Neural crest cell (in vitro differentiated cells): ENCODE measurements at regions not wholly inside any gene's neighbourhood (a gene's known extent, or its start where the extent isn't known, plus 50 kb on each side); places are given as distances from the start of the nearest gene placed in this dataset.

Experiments used
- DNase-seq: peaks from one replicate; pipeline ENCODE4 v3.0.0; 2021; ENCODE audit warnings: low read depth, mixed read lengths, low spot score
- H3K27ac Mint-ChIP-seq: one replicate; pipeline ENCODE4 v1.8.0; 2021; ENCODE audit warnings: mild to moderate bottlenecking, mixed read lengths; ENCODE audit not compliant: unreplicated experiment
- H3K27me3 Mint-ChIP-seq: 2 replicates; pipeline ENCODE4 v1.8.0; 2021; ENCODE audit warnings: low read depth, mild to moderate bottlenecking, mixed read lengths
- H3K36me3 Mint-ChIP-seq: 2 replicates; pipeline ENCODE4 v1.8.0; 2021; ENCODE audit warnings: low read depth, mild to moderate bottlenecking, mixed read lengths
- H3K4me1 Mint-ChIP-seq: 2 replicates; pipeline ENCODE4 v1.8.0; 2021; ENCODE audit warnings: mixed read lengths
- H3K4me3 Mint-ChIP-seq: one replicate; pipeline ENCODE4 v1.8.0; 2021; ENCODE audit warnings: mild to moderate bottlenecking, mixed read lengths
- H3K9me3 Mint-ChIP-seq: 2 replicates; pipeline ENCODE4 v1.8.0; 2021; ENCODE audit warnings: mixed read lengths
- TF ChIP-seq, protein P1 (sequence below): fragments of 200-600 bp; sonication (generic); conservative IDR thresholded peaks from 2 replicates; pipeline ENCODE4 v1.5.0; 2021; ENCODE audit warnings: antibody characterized with exemption, mild to moderate bottlenecking

DNA sequence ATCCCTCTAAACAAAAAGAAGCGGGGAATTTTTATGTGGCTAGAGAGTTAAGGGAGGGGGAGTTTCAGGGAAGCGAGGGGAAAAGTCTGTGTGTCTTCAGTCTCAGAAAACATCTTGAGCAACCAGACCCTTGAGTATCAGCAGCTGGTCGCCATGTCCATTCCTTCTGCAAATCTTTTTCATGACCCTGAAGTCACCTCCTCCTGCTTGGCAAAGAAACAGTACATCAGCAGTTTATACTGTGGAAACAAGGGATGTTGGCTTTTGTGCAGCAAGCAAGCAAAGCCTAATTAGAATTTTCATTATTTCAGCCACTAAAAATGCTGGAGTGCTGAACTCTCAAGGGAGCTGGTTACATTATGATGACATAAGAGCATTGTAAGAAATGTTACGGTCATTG, 187.4 kb upstream of the SLC8A1 start:
- Mint-ChIP-seq H3K27ac (no peak overlapping the region), H3K36me3 (no peaks in the 10 kb centered on the region), H3K4me1 (peaks cover 8% of the 10 kb centered on the region), H3K4me3 (no peak overlapping the region), H3K27me3 (no peaks in the 10 kb centered on the region), H3K9me3 (peaks cover 2% of the 10 kb centered on the region)
- TF ChIP-seq, protein P1, sequence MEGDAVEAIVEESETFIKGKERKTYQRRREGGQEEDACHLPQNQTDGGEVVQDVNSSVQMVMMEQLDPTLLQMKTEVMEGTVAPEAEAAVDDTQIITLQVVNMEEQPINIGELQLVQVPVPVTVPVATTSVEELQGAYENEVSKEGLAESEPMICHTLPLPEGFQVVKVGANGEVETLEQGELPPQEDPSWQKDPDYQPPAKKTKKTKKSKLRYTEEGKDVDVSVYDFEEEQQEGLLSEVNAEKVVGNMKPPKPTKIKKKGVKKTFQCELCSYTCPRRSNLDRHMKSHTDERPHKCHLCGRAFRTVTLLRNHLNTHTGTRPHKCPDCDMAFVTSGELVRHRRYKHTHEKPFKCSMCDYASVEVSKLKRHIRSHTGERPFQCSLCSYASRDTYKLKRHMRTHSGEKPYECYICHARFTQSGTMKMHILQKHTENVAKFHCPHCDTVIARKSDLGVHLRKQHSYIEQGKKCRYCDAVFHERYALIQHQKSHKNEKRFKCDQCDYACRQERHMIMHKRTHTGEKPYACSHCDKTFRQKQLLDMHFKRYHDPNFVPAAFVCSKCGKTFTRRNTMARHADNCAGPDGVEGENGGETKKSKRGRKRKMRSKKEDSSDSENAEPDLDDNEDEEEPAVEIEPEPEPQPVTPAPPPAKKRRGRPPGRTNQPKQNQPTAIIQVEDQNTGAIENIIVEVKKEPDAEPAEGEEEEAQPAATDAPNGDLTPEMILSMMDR, result no peak
- no peak for DNase-seq

DNA sequence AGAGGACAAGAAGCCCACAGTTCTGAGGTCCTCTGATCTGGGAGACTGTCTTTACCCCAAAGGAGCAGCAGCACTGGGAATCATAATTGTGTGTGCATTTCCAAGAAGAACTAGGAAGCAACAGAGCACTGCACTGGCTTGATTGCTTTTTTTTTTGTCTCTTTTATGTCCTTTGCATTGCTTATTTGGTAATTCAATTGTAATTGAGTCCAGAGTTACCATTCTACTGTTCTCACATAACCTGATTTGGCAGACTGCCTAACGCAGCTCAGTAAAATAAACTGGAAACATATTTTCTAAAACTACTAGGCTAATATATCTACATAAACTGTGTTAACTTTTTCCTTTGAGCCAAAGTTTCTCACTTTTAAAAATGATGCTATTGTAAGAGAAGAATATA, 190.3 kb upstream of the SLC8A1 start:
- TF ChIP-seq, protein P1, result no peak
- DNase-seq, result no peak
- Mint-ChIP-seq H3K36me3 (no peaks in the 10 kb centered on the region), H3K27ac (no peak overlapping the region), H3K9me3 (no peaks in the 10 kb centered on the region), H3K4me3 (no peak overlapping the region), H3K4me1 (peaks cover 8% of the 10 kb centered on the region), H3K27me3 (no peaks in the 10 kb centered on the region)

GRCh38 chr2:40642726-40643125, 190.8 kb upstream of the SLC8A1 start:
- Mint-ChIP-seq H3K4me3 (no peak overlapping the region), H3K27me3 (peaks cover 3% of the 10 kb centered on the region), H3K27ac (no peak overlapping the region), H3K9me3 (no peaks in the 10 kb centered on the region), H3K4me1 (peaks cover 8% of the 10 kb centered on the region), H3K36me3 (no peaks in the 10 kb centered on the region)
- DNase-seq, result no peak
- TF ChIP-seq, protein P1, result no peak

DNA sequence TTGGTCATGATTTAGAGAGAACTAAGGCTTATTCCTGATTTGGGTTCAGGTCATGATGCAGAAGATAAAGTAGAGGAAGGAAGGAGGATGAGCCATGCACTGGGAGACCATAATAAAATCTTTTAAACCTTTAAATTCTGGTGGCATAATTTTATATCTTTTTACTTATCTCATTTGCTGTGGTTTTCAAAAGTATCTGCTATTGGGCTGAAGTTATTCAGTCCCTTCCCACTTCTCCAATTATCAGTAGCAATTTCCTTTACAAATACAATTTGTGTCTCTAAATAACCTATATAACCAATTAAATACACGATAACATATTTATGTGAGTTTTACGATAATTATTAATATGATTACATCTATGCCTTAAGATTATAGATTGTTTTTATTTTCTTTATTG, 194.8 kb upstream of the SLC8A1 start:
- H3K36me3 Mint-ChIP-seq, result no peaks in the 10 kb centered on the region
- no peak overlapping the region for H3K27ac Mint-ChIP-seq
- TF ChIP-seq, protein P1, result no peak
- no peaks in the 10 kb centered on the region for H3K9me3 Mint-ChIP-seq
- peaks cover 3% of the 10 kb centered on the region for H3K27me3 Mint-ChIP-seq
- no peaks in the 10 kb centered on the region for H3K4me1 Mint-ChIP-seq
- no peak for DNase-seq
- no peak overlapping the region for H3K4me3 Mint-ChIP-seq

GRCh38 chr2:40652155-40652554, 200.3 kb upstream of the SLC8A1 start:
- Mint-ChIP-seq H3K4me3 (no peak overlapping the region), H3K4me1 (no peaks in the 10 kb centered on the region), H3K9me3 (no peaks in the 10 kb centered on the region), H3K27ac (no peak overlapping the region), H3K36me3 (no peaks in the 10 kb centered on the region), H3K27me3 (peaks cover 10% of the 10 kb centered on the region)
- DNase-seq, result no peak
- TF ChIP-seq, protein P1, result no peak

GRCh38 chr2:40653829-40654228, 201.9 kb upstream of the SLC8A1 start:
- Mint-ChIP-seq H3K9me3 (no peaks in the 10 kb centered on the region), H3K36me3 (no peaks in the 10 kb centered on the region), H3K27ac (no peak overlapping the region), H3K27me3 (peaks cover 7% of the 10 kb centered on the region), H3K4me1 (no peaks in the 10 kb centered on the region), H3K4me3 (no peak overlapping the region)
- TF ChIP-seq, protein P1, result no peak
- DNase-seq, result no peak
